GM19035 (cell line): ENCODE measurements at regions not wholly inside any gene's neighbourhood (a gene's known extent, or its start where the extent isn't known, plus 50 kb on each side); places are given as distances from the start of the nearest gene placed in this dataset.
"Not testable (repeated sequence)": the region's sequence is repeated elsewhere in the genome, so short reads cannot be mapped to it uniquely, and the experiment has no call there.

ENCODE experiments used
- ATAC-seq: cut with Tn5 transposase; IDR thresholded peaks from one replicate; pipeline ENCODE4 v1.9.1; 2021; ENCODE audit not compliant: unreplicated experiment

DNA sequence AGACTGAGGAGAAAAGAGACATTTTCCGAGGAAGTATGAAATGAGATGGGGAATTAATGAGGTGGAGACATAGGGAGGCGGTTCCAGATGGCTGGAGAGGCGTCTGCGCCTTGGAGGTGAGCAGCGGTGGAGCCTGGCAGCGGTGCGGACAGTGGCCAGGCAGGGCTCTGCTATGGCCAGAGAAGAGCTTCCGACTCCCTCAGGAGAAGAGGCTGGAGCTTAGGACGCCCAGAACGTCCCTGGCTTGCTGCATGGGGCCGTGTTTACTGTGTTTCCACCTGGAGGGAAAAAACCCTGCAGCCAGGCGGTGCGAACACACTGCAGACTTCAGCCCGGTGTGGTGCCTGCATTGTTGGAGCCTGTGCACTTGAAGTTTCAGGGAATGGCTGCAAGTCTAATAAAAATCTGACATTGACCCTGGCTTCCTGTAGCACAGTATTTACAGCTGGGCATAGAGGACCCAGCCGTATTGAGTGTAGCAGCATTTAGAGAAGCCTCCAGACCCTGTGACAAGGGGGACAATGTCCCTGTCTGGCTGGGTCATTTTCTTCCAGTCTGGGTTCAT is 447.1 kb upstream of the MKI67 start:
- ATAC-seq, result no peak

DNA sequence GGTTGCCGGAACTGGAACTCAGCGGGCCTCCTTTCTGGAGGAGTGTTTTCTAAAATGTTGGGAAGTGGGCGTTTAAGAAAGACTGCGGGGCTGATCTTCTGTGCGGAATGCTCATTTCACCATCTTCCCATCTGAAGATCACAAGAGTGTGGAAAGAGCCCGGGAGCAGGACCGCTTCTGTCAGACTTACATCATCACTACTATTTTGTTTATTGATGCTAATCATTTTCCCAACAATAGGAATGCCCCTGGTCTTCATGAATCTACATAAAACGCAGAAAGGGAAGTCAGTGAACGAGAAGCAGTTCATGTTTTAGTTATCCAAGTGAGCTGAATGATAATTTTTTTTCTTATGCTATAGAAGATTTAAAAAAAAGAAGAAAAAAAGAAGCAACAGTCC is 447.8 kb upstream of the MKI67 start:
- no peak for ATAC-seq

DNA sequence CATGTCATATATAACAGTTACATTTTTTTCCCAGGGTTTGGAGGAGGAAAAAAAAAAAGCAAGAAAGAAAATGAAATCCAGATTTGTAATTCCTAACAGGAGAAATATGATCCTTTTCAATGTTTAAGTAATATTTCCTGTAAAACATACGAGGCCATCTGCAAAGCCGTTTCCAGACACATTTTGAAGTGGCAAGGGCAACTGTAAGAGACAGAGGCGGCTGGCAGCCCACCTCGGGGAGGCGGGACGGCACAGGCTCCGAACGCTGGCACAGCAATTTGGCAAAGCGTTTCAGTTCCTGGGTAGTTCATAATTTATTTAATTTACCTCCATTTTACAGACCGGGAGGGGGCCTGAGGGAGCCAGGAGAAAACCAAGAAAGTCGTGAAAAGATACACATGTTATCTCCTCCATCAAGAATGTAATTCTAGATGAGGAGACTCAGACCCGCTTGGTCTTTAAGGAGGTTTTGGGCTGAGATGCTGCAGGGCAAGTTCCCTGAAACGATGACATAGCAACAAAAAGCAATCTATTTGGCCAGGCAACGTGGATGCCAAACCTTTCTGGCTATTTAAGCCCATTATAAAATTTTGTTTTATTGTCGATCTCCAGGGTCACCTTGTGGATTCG is 448.5 kb upstream of the MKI67 start:
- no peak for ATAC-seq

DNA sequence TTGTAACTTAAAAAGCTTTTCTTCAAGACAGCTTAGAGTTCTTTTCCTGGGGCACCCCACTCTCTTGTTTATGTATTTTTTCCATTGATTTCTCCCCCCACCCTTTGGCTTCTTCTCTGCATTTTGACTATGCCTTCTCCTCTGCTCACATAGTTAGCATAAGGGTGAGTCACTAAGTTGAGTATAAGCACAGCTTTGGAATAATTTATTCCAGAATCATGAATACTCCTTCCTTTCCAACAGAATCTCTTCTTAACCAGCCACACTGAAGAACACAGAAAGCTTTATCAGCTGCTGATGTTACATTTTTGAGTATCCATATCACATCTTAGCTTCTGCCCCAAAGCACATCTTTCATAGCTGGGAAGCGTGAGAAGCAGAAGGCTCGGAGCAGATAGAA is 449.5 kb upstream of the MKI67 start:
- no peak for ATAC-seq

DNA sequence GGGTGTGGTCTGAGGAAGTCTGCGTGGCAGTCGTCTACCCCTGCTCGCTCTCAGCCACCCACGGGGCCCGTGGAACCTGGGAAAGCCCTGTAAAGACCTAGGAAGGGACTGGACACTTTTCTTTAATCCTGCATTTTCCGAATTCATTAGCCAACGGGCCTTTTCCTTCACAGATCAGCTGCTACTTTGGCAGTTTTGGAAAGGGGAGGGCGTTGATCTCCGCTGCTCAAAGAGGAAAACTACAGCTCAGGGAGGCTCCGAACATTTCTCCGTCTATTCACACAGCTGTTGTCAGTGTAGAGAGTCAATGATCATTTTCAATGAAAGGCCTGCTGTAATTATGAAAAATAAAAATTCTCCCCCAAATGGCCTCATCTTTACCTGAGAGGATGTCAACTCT is 450.1 kb upstream of the MKI67 start:
- ATAC-seq, result no peak

DNA sequence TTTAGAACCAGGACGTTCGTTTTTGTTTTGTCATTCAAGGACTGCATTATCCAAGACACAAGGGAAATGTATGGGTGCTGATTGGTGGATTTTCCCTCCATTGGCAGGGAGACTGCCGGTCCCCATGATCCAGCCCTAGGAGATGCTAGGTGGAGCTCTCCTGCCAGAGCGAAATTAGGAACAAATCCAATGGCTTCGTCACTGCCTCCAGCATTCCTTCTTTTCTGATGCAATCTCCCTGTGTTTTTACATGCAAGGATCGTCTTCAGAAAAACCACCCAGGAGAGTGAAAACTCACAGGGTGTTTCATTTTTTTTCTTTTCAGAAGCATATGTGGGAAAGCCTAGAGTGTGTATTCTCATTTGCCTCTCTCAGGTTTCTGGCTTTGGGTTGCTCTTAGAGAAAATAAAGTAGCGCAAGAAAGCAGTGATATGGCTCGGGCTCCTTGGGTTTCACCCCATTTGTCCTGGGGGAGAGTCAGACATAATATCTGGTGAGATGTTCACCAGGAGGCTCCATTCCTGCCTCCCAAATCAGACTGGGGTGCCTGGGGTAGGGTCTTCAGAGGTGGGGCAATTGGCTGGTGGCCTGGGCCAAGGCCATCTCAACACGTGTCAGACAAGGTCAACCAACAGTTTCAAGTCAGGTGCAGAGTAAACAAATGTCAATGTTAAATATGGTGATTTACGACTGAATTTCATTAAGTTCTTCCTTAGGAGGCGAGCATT is 450.9 kb upstream of the MKI67 start:
- ATAC-seq, result no peak

DNA sequence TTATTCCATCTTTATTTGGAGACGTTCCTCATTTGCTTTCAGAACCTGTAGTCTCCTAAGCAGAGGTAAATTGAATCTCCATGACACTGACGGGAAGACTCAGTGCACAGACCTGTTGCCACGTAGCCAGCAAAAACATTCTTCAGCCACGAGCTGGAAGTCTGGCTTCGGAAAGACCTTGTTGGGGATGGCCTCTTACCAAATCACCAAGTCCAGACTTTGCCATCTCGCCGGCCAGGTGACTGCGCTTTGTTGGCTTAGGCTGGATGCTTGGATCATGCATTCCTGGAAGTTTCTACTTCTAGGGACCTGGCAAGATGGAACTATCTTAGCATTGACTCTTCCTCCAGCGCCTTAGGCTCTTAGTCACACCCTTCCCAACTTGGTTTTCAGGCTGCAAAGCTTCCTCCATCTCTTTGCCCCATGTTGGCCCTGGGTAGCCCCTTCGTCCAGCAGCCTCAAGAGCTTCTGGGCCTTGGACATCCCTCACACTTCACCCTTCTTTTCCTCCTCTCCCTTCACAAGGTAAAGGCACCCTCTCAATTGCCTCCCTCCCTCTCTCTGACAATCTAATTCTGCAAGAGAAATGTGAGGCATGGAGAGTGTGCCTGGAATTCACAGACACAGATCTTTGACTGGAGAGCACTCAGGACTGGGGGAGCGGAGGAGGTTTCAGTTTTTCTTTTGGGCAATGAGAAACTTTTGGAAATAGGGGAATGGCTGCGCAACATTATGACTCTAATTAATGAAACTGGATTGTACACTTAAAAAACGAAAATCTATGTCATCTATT is 451.9 kb upstream of the MKI67 start:
- no peak for ATAC-seq

DNA sequence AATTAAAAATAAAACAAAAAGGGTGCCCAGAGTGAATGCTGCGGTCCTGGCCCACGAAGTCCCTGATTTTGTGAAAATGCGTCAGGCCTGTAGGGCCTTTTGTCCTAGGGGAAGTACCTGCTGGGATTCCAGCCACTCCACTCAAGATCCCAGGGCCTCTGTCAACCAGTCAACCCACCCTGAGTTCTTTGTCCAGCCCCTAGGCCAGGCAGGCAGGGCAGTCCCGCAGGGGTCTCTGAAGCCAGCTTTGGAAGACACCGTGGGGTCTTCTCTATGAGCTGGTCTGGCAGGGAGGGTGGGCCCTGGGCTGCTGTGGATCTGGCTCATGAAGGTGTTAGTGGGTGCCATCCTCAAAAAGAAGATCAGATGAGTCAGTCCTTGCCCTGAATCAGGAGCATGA is 452.5 kb upstream of the MKI67 start:
- ATAC-seq, result no peak

DNA sequence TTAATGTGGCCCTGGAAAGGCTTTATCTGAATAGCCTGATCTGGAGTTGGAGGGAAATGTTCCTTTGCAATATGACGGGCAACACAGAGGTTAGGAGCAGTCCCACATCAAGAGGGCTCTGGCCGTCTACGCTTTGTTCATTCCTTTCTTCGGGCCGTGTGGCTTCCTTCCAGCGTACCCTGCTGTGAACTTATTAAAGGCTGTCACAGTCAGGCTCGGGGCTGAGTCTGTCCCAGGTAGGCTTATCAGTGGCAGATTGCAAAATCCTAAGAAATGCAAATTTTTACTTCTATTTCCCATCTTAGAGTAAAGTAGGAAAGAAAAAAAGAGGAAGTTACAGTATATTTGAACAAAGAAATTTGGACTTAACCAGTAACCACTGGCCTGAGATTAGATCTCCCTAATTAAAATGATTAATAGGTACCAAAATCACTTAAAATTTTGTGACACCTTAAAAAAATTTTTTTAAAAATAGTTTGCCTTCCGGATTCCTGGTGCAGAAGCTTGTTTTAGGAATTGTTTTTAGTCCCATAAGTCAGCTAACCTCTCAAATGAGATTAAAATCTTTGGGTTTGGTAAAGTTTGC is 453.1 kb upstream of the MKI67 start:
- ATAC-seq, result no peak

DNA sequence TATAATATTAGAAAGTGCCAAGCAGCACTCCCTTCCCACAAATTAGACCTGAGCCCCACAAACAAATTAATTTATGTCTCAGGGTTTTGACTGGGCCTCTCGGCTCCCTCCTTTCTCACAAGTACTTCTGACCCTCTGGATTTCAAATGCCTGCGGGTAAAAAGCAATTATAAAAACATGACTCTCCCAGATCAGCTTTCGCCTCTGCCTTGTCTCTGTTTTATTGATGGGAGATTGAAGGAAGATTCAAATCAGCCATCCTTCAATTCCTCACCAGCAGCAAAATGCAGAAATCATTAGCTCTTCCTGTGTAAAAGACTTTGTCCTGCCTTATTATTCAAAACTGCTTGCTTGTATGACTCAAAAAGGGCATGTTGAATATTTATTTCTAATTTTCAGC is 453.7 kb upstream of the MKI67 start:
- ATAC-seq, result no peak

DNA sequence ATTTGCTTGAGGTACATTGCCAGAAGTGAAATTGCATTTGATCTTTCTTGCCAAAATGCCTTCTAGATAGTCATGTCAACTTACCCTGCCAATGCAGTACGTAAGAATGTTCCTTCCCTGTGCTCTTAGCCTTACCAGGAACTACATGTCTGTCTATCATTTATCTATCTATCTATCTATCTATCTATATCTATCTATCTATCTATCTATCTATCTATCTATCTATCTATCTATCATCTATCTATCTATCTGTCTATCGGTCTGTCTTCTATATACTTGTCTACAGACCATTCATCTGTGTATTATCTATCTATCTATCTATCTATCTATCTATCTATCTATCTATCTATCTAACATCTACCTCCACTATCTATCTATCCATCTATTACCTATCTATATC is 456.9 kb upstream of the MKI67 start:
- not testable (repeated sequence) for ATAC-seq

DNA sequence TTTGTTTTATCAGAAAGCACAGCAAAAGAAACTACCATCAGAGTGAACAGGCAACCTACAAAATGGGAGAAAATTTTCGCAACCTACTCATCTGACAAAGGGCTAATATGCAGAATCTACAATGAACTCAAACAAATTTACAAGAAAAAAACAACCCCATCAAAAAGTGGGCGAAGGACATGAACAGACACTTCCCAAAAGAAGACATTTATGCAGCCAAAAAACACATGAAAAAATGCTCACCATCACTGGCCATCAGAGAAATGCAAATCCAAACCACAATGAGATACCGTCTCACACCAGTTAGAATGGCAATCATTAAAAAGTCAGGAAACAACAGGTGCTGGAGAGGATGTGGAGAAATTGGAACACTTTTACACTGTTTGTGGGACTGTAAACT is 460.4 kb upstream of the MKI67 start:
- ATAC-seq, result not testable (repeated sequence)

DNA sequence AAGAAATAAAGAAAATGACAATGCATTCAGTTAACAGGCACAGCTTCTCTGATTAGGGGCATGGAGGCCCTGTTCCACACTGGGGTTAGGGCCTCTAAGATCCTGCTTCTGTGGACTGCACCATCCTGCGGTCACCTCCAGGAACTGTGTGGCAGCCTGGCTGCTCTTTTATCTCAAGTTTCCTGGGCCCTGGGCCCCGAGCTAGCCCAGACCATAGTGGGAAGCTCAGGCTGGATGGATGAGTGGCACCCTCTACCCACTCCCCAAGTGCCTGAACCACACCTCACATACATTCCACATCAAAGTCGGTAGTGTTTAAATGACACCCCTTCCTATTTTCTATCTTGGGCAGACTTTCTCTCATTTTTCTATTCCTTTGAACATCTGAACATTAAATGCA is 461.5 kb upstream of the MKI67 start:
- no peak for ATAC-seq

DNA sequence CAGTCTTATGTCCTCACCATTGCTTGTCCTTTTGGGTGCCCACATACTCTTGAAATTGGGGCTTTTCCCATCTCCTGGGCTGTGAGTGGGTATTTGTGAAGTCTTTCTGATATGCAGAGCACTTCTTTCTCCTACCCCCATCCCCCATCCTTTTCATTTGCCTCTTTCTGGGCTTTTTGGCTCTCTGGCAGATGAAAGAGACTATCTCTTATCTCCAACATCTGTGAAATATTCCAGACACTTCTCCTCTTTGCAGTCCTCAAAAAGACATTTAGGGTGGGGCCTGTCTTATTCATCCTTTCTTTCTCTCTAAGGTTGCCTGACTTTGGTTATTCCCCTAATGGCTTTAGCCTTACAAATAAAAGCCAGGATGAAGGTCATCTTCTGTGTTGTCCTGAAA is 462.2 kb upstream of the MKI67 start:
- ATAC-seq, result no peak

DNA sequence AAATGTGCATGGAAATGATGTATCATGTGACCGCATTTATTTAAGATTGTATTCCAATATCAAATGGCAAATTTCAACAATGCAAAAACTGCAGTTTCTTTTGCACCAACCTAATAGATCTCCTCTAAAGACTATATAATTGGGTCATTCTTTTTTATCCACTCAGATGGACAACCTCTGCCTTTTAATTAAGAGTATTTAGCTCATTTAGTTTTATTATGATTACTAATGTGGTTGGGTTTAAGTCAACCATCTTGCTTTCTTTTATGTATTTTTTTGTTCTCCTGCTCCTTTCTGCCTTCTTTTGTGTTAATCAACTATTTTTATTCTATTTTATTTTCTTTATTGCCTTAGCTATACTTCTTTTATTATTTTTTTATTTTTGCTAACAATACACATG is 468.5 kb upstream of the MKI67 start:
- no peak for ATAC-seq

DNA sequence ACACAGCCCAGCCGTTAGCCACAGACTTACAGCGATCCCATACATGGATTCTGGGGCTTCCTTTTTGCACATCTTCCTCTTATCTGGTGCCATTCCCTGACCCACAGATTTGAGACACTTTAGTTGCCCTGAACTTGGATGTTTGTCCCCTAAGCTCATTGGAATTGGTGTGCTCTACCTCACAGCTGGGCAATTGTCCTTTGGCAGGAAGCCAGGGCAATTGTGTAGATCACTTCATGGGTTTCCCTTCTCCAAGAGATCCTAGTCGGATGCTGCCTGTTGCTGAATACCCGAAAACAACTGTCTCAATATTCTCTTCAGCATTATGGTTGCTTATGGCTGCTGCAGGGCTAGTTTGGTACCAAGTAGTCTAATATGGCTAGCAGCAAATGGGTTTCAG is 470.7 kb upstream of the MKI67 start:
- no peak for ATAC-seq

DNA sequence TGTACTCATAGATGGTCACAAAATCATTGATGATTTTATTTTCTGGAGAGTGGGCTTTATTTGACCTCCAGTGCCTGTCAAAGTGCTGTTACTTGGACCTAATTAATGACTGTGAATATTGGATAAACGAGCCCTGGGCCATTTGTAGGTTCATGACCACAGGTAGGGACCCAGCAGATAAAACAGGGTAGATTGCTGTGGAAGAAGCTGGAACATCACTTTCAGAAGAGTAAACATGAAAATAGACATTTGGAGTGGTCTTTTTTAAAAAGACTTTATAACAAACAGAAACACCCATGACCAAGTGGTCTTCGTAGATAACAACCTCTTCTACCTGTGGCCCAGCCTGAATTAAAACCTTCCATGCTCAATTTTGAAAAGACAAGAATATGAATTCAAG is 472.8 kb upstream of the MKI67 start:
- ATAC-seq, result no peak

DNA sequence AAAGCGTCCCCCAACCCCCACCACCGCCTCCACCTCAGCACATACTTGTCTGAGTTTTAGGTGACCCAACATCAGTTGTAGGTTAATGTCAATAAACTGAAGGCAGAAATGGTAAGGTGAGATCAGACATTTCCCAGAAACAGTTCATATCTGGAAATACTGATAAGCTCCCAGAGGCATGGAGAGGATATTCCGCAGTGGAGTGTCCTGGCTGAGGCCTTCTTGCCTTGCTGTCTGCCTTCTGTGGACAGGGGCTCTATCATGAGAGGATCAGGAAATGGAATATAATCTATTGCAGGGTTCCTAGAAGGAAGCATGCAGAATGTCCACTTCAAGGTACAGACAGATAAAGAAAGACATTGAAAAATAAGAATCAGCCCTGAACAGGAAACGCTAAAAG is 473.3 kb upstream of the MKI67 start:
- ATAC-seq, result no peak

DNA sequence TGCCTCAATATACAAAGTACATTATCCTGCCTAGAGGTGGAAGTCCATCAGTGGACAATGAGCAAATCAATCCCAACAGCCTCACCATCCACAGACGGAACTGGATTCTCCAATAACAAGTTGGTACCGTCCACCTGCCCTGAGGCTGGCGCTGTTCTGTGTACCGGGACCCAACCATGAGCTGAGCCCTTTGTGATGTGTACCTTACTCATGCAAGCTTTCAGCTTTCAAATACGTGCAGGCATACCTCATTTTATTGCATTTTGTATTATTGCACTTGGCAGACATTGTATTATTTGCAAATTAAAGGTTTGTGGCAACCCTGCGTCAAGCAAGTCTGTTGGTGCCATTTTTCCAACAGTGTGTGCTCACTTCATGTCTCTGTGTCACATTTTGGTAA is 476.0 kb upstream of the MKI67 start:
- no peak for ATAC-seq

DNA sequence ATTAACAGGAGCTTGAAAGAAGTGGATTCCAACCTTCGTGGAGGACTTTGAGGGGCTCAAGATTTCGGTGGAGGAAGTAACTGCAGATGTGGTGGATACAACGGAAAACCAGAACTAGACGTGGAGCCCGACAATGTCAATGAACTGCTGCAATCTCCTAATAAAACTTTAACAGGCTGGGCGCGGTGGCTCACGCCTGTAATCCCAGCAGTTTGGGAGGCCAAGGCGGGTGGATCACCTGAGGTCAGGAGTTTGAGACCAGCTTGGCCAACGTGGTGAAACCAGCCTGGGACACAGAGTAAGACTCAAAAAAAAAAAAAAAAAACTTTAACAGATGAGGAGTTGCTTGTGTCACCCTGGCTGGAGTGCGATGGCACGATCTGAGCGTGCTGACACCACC is 477.8 kb upstream of the MKI67 start:
- ATAC-seq, result no peak

DNA sequence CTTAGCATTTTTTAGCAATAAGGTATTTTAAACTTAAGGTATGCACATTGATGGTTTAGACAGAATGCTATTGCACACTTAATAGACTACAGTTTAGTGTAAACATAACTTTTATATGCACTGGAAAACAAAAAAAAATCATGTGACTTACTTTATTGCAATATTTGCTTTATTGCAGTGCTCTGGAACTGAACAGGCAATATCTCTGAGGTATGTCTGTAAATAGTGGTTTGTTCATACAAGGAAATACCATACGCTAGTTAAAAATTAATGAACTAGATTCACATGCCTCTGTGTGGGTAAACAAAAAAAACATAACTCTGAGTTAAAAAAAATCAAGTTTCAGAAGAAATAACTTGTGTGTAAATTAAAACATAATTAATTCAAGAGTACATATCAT is 479.0 kb upstream of the MKI67 start:
- no peak for ATAC-seq

DNA sequence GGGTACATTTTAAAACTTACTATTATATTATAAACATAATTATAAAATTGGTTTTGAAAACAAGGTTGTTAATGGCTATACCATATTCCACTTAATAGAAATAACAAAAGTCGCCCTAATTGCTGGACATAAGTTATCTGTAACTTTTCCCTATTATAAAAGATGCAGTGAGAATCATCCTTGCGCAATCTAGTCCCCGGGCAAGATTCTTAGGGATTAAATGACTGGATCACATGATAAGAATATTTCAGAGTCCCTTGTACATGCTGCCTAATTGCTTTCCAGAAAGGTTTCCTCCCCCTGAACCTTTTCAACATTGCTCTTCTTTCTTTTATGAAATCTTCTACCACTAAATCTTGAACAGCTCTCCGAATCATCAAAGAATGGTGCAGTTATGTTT is 479.8 kb upstream of the MKI67 start:
- no peak for ATAC-seq
